OCI-LY7 (cell line): ENCODE measurements at regions not wholly inside any gene's neighbourhood (a gene's known extent, or its start where the extent isn't known, plus 50 kb on each side); places are given as distances from the start of the nearest gene placed in this dataset.

Experiments
- BruUV-seq: library from RNA; stranded (reverse); fragments of 400-500 nt; replicated peaks from 2 replicates; lab custom pipeline; 2021; lab: Mats Ljungman, UMichigan
- CTCF ChIA-PET: fragments of 300-600 bp; sonication (Branson Sonifier 250); formaldehyde crosslinking; loops from one replicate; lab custom pipeline; 2022; ENCODE audit warnings: antibody characterized with exemption; ENCODE audit not compliant: unreplicated experiment; lab: Charles Lee
- POLR2A ChIA-PET: fragments of 300-600 bp; sonication (Branson Sonifier 250); formaldehyde crosslinking; loops from one replicate; lab custom pipeline; 2022; ENCODE audit warnings: antibody characterized with exemption; lab: Charles Lee
- DNase-seq: peaks from one replicate; pipeline ENCODE4 v3.0.0-alpha.2; 2015; ENCODE audit warnings: low spot score
- H2AFZ ChIP-seq: fragments of 200-600 bp; sonication (generic), shearing (Covaris generic); 2 replicates; pipeline ENCODE4 v1.6.1; 2014; ENCODE audit warnings: mild to moderate bottlenecking, antibody characterized with exemption, low read length, moderate library complexity
- H3K27ac ChIP-seq: fragments of 200-600 bp; sonication (generic); 2 replicates; pipeline ENCODE4 v1.5.1; 2014; ENCODE audit warnings: mixed run types, low read depth, mild to moderate bottlenecking, moderate library complexity, low read length, inconsistent platforms; ENCODE audit not compliant: poor library complexity, severe bottlenecking
- H3K36me3 ChIP-seq: fragments of 200-600 bp; sonication (generic); 2 replicates; pipeline ENCODE4 v1.6.1; 2014; ENCODE audit warnings: mild to moderate bottlenecking, antibody characterized with exemption, low read length, moderate library complexity, mixed read lengths; ENCODE audit not compliant: insufficient read depth
- H3K4me1 ChIP-seq: fragments of 200-600 bp; sonication (generic); 2 replicates; pipeline ENCODE4 v1.5.1; 2014; ENCODE audit warnings: mild to moderate bottlenecking, low read length; ENCODE audit not compliant: insufficient read depth, poor library complexity, severe bottlenecking
- H3K4me2 ChIP-seq: fragments of 200-600 bp; sonication (generic); 2 replicates; pipeline ENCODE4 v1.6.1; 2014; ENCODE audit warnings: mild to moderate bottlenecking, low read length
- H3K4me3 ChIP-seq: fragments of 200-600 bp; sonication (generic); 2 replicates; pipeline ENCODE4 v1.5.1; 2014; ENCODE audit warnings: mild to moderate bottlenecking, low read depth, low read length; ENCODE audit not compliant: poor library complexity, severe bottlenecking
- H3K79me2 ChIP-seq: fragments of 200-600 bp; sonication (generic); 2 replicates; pipeline ENCODE4 v1.6.1; 2016; ENCODE audit warnings: low read depth, mild to moderate bottlenecking, low read length, moderate library complexity, mixed read lengths; ENCODE audit not compliant: insufficient read depth
- H3K9me2 ChIP-seq: fragments of 200-600 bp; sonication (generic); 2 replicates; pipeline ENCODE4 v1.6.1; 2016; ENCODE audit warnings: mild to moderate bottlenecking, low read length, mixed read lengths; ENCODE audit not compliant: insufficient read depth
- H3K9me3 ChIP-seq: fragments of 200-600 bp; sonication (generic); 2 replicates; pipeline ENCODE4 v1.6.1; 2014; ENCODE audit warnings: mild to moderate bottlenecking, mixed run types, low read length, mixed read lengths
- H4K20me1 ChIP-seq: fragments of 200-600 bp; sonication (generic); 2 replicates; pipeline ENCODE4 v1.6.1; 2014; ENCODE audit warnings: mild to moderate bottlenecking, antibody characterized with exemption, low read length, moderate library complexity, mixed read lengths; ENCODE audit not compliant: insufficient read depth
- EZH2phosphoT487 ChIP-seq: fragments of 200-600 bp; sonication (generic); IDR thresholded peaks from 2 replicates; pipeline ENCODE4 v1.6.1; 2018; ENCODE audit warnings: low read depth, borderline replicate concordance, mild to moderate bottlenecking, mixed run types, antibody characterized with exemption, low read length, moderate library complexity, mixed read lengths
- intact Hi-C: fragments of 100-400 bp; cut with micrococcal nuclease; formaldehyde crosslinking; loops from one replicate; pipeline ENCODE4 v1.10.0; 2022; ENCODE audit not compliant: unreplicated experiment
- TF ChIP-seq, protein P1 (sequence below): fragments of 200-600 bp; sonication (generic); conservative IDR thresholded peaks from 2 replicates; pipeline ENCODE4 v1.5.1; 2014; ENCODE audit warnings: mild to moderate bottlenecking, antibody characterized with exemption, low read length, moderate library complexity, mixed read lengths

DNA sequence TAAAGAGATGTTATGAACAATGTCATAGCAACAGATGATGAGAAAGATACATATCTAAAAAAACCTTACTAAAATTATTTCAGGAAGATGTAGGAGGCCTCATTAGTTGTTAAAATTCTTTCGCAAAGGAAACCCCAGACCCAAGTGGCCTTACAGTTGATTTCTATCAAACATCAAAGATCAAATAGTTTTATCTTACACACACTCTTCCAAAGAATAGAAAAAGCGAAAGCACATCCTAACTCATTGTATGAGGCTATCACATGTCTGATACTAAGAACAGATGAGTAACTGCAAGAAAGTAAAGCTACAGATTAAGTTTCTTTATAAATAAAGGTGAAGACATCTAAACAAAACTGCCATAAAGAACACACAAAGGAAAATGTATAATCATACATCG is 82.9 kb upstream of the GDF10 start:
- H3K27ac ChIP-seq: no peak overlapping the region
- H2AFZ ChIP-seq: no peak overlapping the region
- TF ChIP-seq, protein P1, sequence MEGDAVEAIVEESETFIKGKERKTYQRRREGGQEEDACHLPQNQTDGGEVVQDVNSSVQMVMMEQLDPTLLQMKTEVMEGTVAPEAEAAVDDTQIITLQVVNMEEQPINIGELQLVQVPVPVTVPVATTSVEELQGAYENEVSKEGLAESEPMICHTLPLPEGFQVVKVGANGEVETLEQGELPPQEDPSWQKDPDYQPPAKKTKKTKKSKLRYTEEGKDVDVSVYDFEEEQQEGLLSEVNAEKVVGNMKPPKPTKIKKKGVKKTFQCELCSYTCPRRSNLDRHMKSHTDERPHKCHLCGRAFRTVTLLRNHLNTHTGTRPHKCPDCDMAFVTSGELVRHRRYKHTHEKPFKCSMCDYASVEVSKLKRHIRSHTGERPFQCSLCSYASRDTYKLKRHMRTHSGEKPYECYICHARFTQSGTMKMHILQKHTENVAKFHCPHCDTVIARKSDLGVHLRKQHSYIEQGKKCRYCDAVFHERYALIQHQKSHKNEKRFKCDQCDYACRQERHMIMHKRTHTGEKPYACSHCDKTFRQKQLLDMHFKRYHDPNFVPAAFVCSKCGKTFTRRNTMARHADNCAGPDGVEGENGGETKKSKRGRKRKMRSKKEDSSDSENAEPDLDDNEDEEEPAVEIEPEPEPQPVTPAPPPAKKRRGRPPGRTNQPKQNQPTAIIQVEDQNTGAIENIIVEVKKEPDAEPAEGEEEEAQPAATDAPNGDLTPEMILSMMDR: no peak
- no peak for TF ChIP-seq EZH2phosphoT487
- no peaks in the 10 kb centered on the region for H3K79me2 ChIP-seq
- CTCF ChIA-PET: no interaction called here
- POLR2A ChIA-PET: no interaction called here
- H3K4me3 ChIP-seq: no peak overlapping the region
- no peak for DNase-seq
- H4K20me1 ChIP-seq: no peaks in the 10 kb centered on the region
- intact Hi-C loops: no loop called here
- no TSS peak for BruUV-seq
- no peaks in the 10 kb centered on the region for H3K36me3 ChIP-seq
- H3K9me2 ChIP-seq: no peaks in the 10 kb centered on the region
- no peak overlapping the region for H3K4me2 ChIP-seq
- no peaks in the 10 kb centered on the region for H3K4me1 ChIP-seq
- H3K9me3 ChIP-seq: no peaks in the 10 kb centered on the region

DNA sequence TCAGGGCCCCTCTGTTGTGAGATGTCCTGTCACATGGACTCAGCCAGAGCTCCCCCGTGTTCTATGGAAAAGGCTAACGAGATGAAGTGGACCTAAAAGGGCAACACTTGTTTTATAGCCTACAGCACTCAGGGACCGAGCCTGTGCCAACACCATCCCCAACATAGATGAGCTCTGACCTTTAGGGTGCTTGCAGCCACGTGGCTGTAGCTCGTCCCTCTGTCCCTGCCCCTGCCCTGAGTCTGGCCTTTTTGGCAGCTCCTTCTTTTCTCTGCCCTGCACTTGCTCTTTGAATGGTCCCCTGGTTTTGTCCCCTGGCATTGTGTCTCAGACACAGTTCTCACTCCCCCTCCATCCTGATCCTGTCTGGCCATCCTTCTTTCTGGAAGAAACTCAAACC is 81.2 kb upstream of the GDF10 start:
- Histone ChIP-seq H3K4me2 (no peak overlapping the region), H3K9me2 (no peaks in the 10 kb centered on the region), H3K79me2 (no peaks in the 10 kb centered on the region), H3K9me3 (no peaks in the 10 kb centered on the region), H2AFZ (no peak overlapping the region), H4K20me1 (no peaks in the 10 kb centered on the region), H3K36me3 (no peaks in the 10 kb centered on the region), H3K4me3 (no peak overlapping the region), H3K4me1 (no peaks in the 10 kb centered on the region), H3K27ac (no peak overlapping the region)
- no peak for DNase-seq
- TF ChIP-seq, protein P1: no peak
- TF ChIP-seq EZH2phosphoT487: no peak
- ChIA-PET POLR2A (no interaction called here), CTCF (no interaction called here)
- intact Hi-C loops: no loop called here
- BruUV-seq: no TSS peak

GRCh38 chr10:47222461-47222860 is 77.5 kb upstream of the GDF10 start:
- H3K4me3 ChIP-seq: no peak overlapping the region
- ChIA-PET CTCF (no interaction called here), POLR2A (no interaction called here)
- H3K27ac ChIP-seq: no peak overlapping the region
- H3K9me3 ChIP-seq: no peaks in the 10 kb centered on the region
- H3K4me2 ChIP-seq: no peak overlapping the region
- DNase-seq: no peak
- H3K36me3 ChIP-seq: no peaks in the 10 kb centered on the region
- H3K79me2 ChIP-seq: no peaks in the 10 kb centered on the region
- TF ChIP-seq, protein P1: no peak
- TF ChIP-seq EZH2phosphoT487: no peak
- H2AFZ ChIP-seq: no peak overlapping the region
- H3K9me2 ChIP-seq: no peaks in the 10 kb centered on the region
- intact Hi-C loops: no loop called here
- BruUV-seq: no TSS peak
- H4K20me1 ChIP-seq: no peaks in the 10 kb centered on the region
- H3K4me1 ChIP-seq: no peaks in the 10 kb centered on the region
